IMR-90 (cell line): ENCODE measurements at regions not wholly inside any gene's neighbourhood (a gene's known extent, or its start where the extent isn't known, plus 50 kb on each side); places are given as distances from the start of the nearest gene placed in this dataset.

Source experiments
- ATAC-seq: fragments of 200-7000 bp; cut with Tn5 transposase; 2 replicates; pipeline ENCODE4 v1.9.1; 2020; ENCODE audit warnings: low read depth, mild to moderate bottlenecking, moderate library complexity
- BruUV-seq: library from RNA; stranded (reverse); fragments of 400-500 nt; replicated peaks from 2 replicates; lab custom pipeline; 2021; lab: Mats Ljungman, UMichigan
- CTCF ChIA-PET: fragments of 300-600 bp; formaldehyde crosslinking; extraction: SDS; loops from one replicate; lab custom pipeline; 2021; ENCODE audit warnings: antibody characterized with exemption; lab: Yijun Ruan, JAX
- POLR2A ChIA-PET: fragments of 300-600 bp; sonication (Branson Sonifier 250); formaldehyde crosslinking; loops from one replicate; lab custom pipeline; 2022; ENCODE audit warnings: antibody characterized with exemption; ENCODE audit not compliant: unreplicated experiment; lab: Charles Lee
- DNase-seq: peaks from one replicate; pipeline ENCODE4 v3.0.0; 2013
- H2AFZ ChIP-seq: replicated peaks from 2 replicates; pipeline ENCODE3; 2013; ENCODE audit warnings: low read length, mild to moderate bottlenecking; ENCODE audit not compliant: poor library complexity
- H2AK5ac ChIP-seq: 2 replicates; pipeline ENCODE4 v1.6.1; 2013; ENCODE audit warnings: low read depth, low read length, inconsistent platforms
- H2AK9ac ChIP-seq: replicated peaks from 2 replicates; pipeline ENCODE3; 2013; ENCODE audit warnings: mild to moderate bottlenecking, low read depth, low read length, moderate library complexity; ENCODE audit not compliant: poor library complexity
- H2BK120ac ChIP-seq: 2 replicates; pipeline ENCODE4 v1.6.1; 2013; ENCODE audit warnings: low read depth, low read length, inconsistent platforms
- H2BK15ac ChIP-seq: 3 replicates; pipeline ENCODE4 v1.6.1; 2013; ENCODE audit warnings: low read depth, low read length, inconsistent platforms
- H2BK20ac ChIP-seq: 2 replicates; pipeline ENCODE4 v1.6.1; 2013; ENCODE audit warnings: low read depth, mild to moderate bottlenecking, inconsistent platforms, low read length, moderate library complexity
- H2BK5ac ChIP-seq: 2 replicates; pipeline ENCODE4 v1.6.1; 2013; ENCODE audit warnings: mild to moderate bottlenecking, low read depth, low read length, inconsistent platforms; ENCODE audit not compliant: poor library complexity, severe bottlenecking
- H3K14ac ChIP-seq: replicated peaks from 2 replicates; pipeline ENCODE4 v1.6.1; 2013; ENCODE audit warnings: low read depth, low read length, inconsistent platforms
- H3K18ac ChIP-seq: 2 replicates; pipeline ENCODE4 v1.6.1; 2013; ENCODE audit warnings: low read depth, low read length, control low read depth
- H3K23ac ChIP-seq: 2 replicates; pipeline ENCODE4 v1.6.1; 2013; ENCODE audit warnings: low read depth, low read length, inconsistent platforms
- H3K27ac ChIP-seq: 2 replicates; pipeline ENCODE4 v1.5.1; 2013; ENCODE audit warnings: mild to moderate bottlenecking, control low read depth, low read length; ENCODE audit not compliant: insufficient read depth
- H3K27me3 ChIP-seq: 2 replicates; pipeline ENCODE4 v1.6.1; 2013; ENCODE audit warnings: low read length; ENCODE audit not compliant: control insufficient read depth, insufficient read depth
- H3K36me3 ChIP-seq: 2 replicates; pipeline ENCODE4 v1.6.1; 2013; ENCODE audit warnings: low read length, mixed read lengths; ENCODE audit not compliant: control insufficient read depth, insufficient read depth
- H3K4ac ChIP-seq: 2 replicates; pipeline ENCODE4 v1.6.1; 2013; ENCODE audit warnings: low read depth, low read length, inconsistent platforms
- H3K4me1 ChIP-seq: 2 replicates; pipeline ENCODE4 v1.6.1; 2013; ENCODE audit warnings: low read length, mixed read lengths; ENCODE audit not compliant: control insufficient read depth, insufficient read depth
- H3K4me2 ChIP-seq: 2 replicates; pipeline ENCODE4 v1.6.1; 2013; ENCODE audit warnings: low read depth, mild to moderate bottlenecking, control low read depth, low read length, moderate library complexity
- H3K4me3 ChIP-seq: 2 replicates; pipeline ENCODE4 v1.5.1; 2013; ENCODE audit warnings: low read depth, mild to moderate bottlenecking, control low read depth, low read length, moderate library complexity; ENCODE audit not compliant: insufficient read depth
- H3K56ac ChIP-seq: 2 replicates; pipeline ENCODE4 v1.6.1; 2013; ENCODE audit warnings: low read length, inconsistent platforms; ENCODE audit not compliant: insufficient read depth; ENCODE audit errors: extremely low read depth
- H3K79me1 ChIP-seq, 2 experiments: 2 replicates each; pipeline ENCODE4 v1.6.1; 2013; ENCODE audit warnings: low read length in 2 of 2, inconsistent platforms in 1 of 2, low read depth in 1 of 2
- H3K9ac ChIP-seq: 2 replicates; pipeline ENCODE4 v1.6.1; 2013; ENCODE audit warnings: low read depth, low read length, control low read depth
- H3K9me1 ChIP-seq: 2 replicates; pipeline ENCODE4 v1.6.1; 2013; ENCODE audit warnings: low read length, inconsistent platforms; ENCODE audit not compliant: insufficient read depth
- H3K9me3 ChIP-seq: 2 replicates; pipeline ENCODE4 v1.6.1; 2013; ENCODE audit warnings: low read length; ENCODE audit not compliant: control insufficient read depth, insufficient read depth
- H4K20me1 ChIP-seq: 2 replicates; pipeline ENCODE4 v1.6.1; 2013; ENCODE audit warnings: low read length, inconsistent platforms; ENCODE audit not compliant: insufficient read depth
- H4K5ac ChIP-seq: 2 replicates; pipeline ENCODE4 v1.6.1; 2013; ENCODE audit warnings: mild to moderate bottlenecking, low read depth, low read length, control low read depth
- H4K8ac ChIP-seq, 2 experiments: 2 replicates each; pipeline ENCODE4 v1.6.1; 2013; ENCODE audit warnings: low read depth in 2 of 2, low read length in 2 of 2, control low read depth in 1 of 2, inconsistent platforms in 1 of 2
- H4K91ac ChIP-seq: 2 replicates; pipeline ENCODE4 v1.6.1; 2013; ENCODE audit warnings: low read depth, low read length, inconsistent platforms; ENCODE audit not compliant: insufficient read depth
- FOS ChIP-seq: fragments of 150-350 bp; IDR thresholded peaks from 2 replicates; pipeline ENCODE4 v1.6.1; 2016; ENCODE audit warnings: low read depth, low read length
- MAFK ChIP-seq: IDR thresholded peaks from 2 replicates; pipeline ENCODE4 v1.6.1; 2012; ENCODE audit warnings: low read depth, low read length, improper control_type of control experiment
- MAZ ChIP-seq: IDR thresholded peaks from 2 replicates; pipeline ENCODE4 v1.6.1; 2012; ENCODE audit warnings: low read depth, mild to moderate bottlenecking, low read length, improper control_type of control experiment, moderate library complexity, borderline replicate concordance
- MXI1 ChIP-seq: IDR thresholded peaks from 2 replicates; pipeline ENCODE4 v1.6.1; 2012; ENCODE audit warnings: low read depth, mild to moderate bottlenecking, low read length, moderate library complexity, borderline replicate concordance
- RAD21 ChIP-seq: IDR thresholded peaks from 2 replicates; pipeline ENCODE4 v1.6.1; 2012; ENCODE audit warnings: low read length, improper control_type of control experiment
- RCOR1 ChIP-seq: IDR thresholded peaks from 2 replicates; pipeline ENCODE4 v1.6.1; 2012; ENCODE audit warnings: mild to moderate bottlenecking, low read length, improper control_type of control experiment; ENCODE audit not compliant: insufficient replicate concordance
- WGBS, 2 experiments: methylation state at CpG; one replicate each; pipeline versions ENCODE4 v1.1.5 to v1.1.7; 2013; ENCODE audit warnings: missing lambda C conversion rate in 2 of 2; ENCODE audit not compliant: insufficient read length in 1 of 2; ENCODE audit errors: extremely low coverage in 2 of 2; 5-methylcytosine and 5-hydroxymethylcytosine counted together
- dilution Hi-C: fragments of 300-500 bp; cut with HindIII; formaldehyde crosslinking; loops from one replicate; pipeline ENCODE4 v1.14.3; 2018; ENCODE audit warnings: low sequenced_read_pairs; ENCODE audit not compliant: unreplicated experiment
- in situ Hi-C: fragments of 300-500 bp; cut with MboI; formaldehyde crosslinking; loops from 3 replicates; pipeline ENCODE4 v1.14.3; 2019; ENCODE audit warnings: low sequenced_read_pairs, inconsistent platforms, mixed read lengths
- intact Hi-C: fragments of 100-400 bp; cut with micrococcal nuclease; formaldehyde crosslinking; loops from 2 replicates; pipeline ENCODE4 v1.10.0; 2022

- H2BK15ac ChIP-seq: no peak overlapping the region
- no peaks in the 10 kb centered on the region for H3K9me1 ChIP-seq
- H3K27me3 ChIP-seq: peaks cover 2% of the 10 kb centered on the region; the same call in 1 of the 2 replicates
- in situ Hi-C loops (no loop called here), intact Hi-C loops (no loop called here), dilution Hi-C loops (no loop called here)
- no peaks in the 10 kb centered on the region for H4K20me1 ChIP-seq
- H2AFZ ChIP-seq: no peak overlapping the region
- H3K18ac ChIP-seq: no peak overlapping the region
- no peak overlapping the region for H3K4ac ChIP-seq
- H3K23ac ChIP-seq: no peak overlapping the region
- no peak overlapping the region for H3K27ac ChIP-seq
- TF ChIP-seq MAZ: no peak
- TF ChIP-seq MAFK: no peak
- no peak for TF ChIP-seq FOS
- TF ChIP-seq MXI1: no peak
- TF ChIP-seq RAD21: no peak
- no peak for TF ChIP-seq RCOR1
- no peaks in the 10 kb centered on the region for H3K4me1 ChIP-seq
- no peaks in the 10 kb centered on the region for H3K79me1 ChIP-seq
- ATAC-seq: no peak
- H4K8ac ChIP-seq: no peak overlapping the region
- H4K91ac ChIP-seq: no peak overlapping the region
- H3K14ac ChIP-seq: no peak overlapping the region
- 100% methylated on average over 1 of the region's 9 CpGs; no CpG with 5 or more reads in 1 of the 2 experiments for WGBS, 2 experiments
- no peak overlapping the region for H3K4me2 ChIP-seq
- no peak overlapping the region for H3K9ac ChIP-seq
- no TSS peak for BruUV-seq
- no peaks in the 10 kb centered on the region for H3K9me3 ChIP-seq
- DNase-seq: no peak
- no peak overlapping the region for H2BK5ac ChIP-seq
- ChIA-PET CTCF (no interaction called here), POLR2A (no interaction called here)
- no peak overlapping the region for H2AK9ac ChIP-seq
- H2BK20ac ChIP-seq: no peak overlapping the region
- no peak overlapping the region for H2AK5ac ChIP-seq
- no peak overlapping the region for H4K5ac ChIP-seq
- H3K4me3 ChIP-seq: no peak overlapping the region
- H2BK120ac ChIP-seq: no peak overlapping the region
- H3K56ac ChIP-seq: no peak overlapping the region
- H3K36me3 ChIP-seq: no peaks in the 10 kb centered on the region
Measured at GRCh38 chr9:89685698-89686097, 80.9 kb downstream of the GADD45G start.
